Caco-2 (cell line): ENCODE measurements at regions not wholly inside any gene's neighbourhood (a gene's known extent, or its start where the extent isn't known, plus 50 kb on each side); places are given as distances from the start of the nearest gene placed in this dataset.

Experiments
- BruUV-seq: library from RNA; stranded (reverse); fragments of 400-500 nt; replicated peaks from 2 replicates; lab custom pipeline; 2021; lab: Mats Ljungman, UMichigan
- CTCF ChIA-PET: fragments of 300-600 bp; sonication (Branson Sonifier 250); formaldehyde crosslinking; loops from one replicate; lab custom pipeline; 2022; ENCODE audit warnings: antibody characterized with exemption; lab: Charles Lee
- POLR2A ChIA-PET: fragments of 300-600 bp; sonication (Branson Sonifier 250); formaldehyde crosslinking; loops from one replicate; lab custom pipeline; 2022; ENCODE audit warnings: antibody characterized with exemption; lab: Charles Lee
- DNase-seq, 2 experiments: peaks; one replicate each; pipeline versions ENCODE4 v3.0.0 to v3.0.0-alpha.2; 2020 to 2022
- H3K27me3 ChIP-seq: replicated peaks from 2 replicates; pipeline ENCODE4 v1.6.0; 2011; ENCODE audit warnings: low read length; ENCODE audit not compliant: control insufficient read depth, insufficient read depth
- H3K36me3 ChIP-seq: 2 replicates; pipeline ENCODE4 v1.5.1; 2011; ENCODE audit warnings: low read length; ENCODE audit not compliant: control insufficient read depth, insufficient read depth
- H3K4me1 ChIP-seq: fragments of 250-450 bp; sonication (Bioruptor Pico); 2 replicates; pipeline ENCODE4 v1.5.1; 2020; ENCODE audit warnings: mild to moderate bottlenecking
- H3K4me3 ChIP-seq: 2 replicates; pipeline ENCODE4 v1.5.1; 2011; ENCODE audit warnings: low read depth, mild to moderate bottlenecking, control low read depth, low read length
- H3K9me3 ChIP-seq: fragments of 250-450 bp; sonication (Bioruptor Pico); 2 replicates; pipeline ENCODE4 v1.5.1; 2020; ENCODE audit warnings: mild to moderate bottlenecking, moderate library complexity
- H3K27ac Mint-ChIP-seq: one replicate; pipeline ENCODE4 v1.8.0; 2022; ENCODE audit warnings: mixed read lengths; ENCODE audit not compliant: unreplicated experiment
- H3K27me3 Mint-ChIP-seq: one replicate; pipeline ENCODE4 v1.8.0; 2022; ENCODE audit warnings: mixed read lengths; ENCODE audit not compliant: insufficient read depth, unreplicated experiment
- H3K36me3 Mint-ChIP-seq: one replicate; pipeline ENCODE4 v1.8.0; 2022; ENCODE audit warnings: mild to moderate bottlenecking, mixed read lengths; ENCODE audit not compliant: insufficient read depth, unreplicated experiment
- H3K4me1 Mint-ChIP-seq: one replicate; pipeline ENCODE4 v1.8.0; 2022; ENCODE audit warnings: low read depth, mixed read lengths; ENCODE audit not compliant: unreplicated experiment
- H3K4me3 Mint-ChIP-seq: one replicate; pipeline ENCODE4 v1.8.0; 2022; ENCODE audit warnings: mild to moderate bottlenecking, moderate library complexity, mixed read lengths; ENCODE audit not compliant: unreplicated experiment
- H3K9me3 Mint-ChIP-seq: one replicate; pipeline ENCODE4 v1.8.0; 2022; ENCODE audit warnings: mixed read lengths; ENCODE audit not compliant: unreplicated experiment
- CTCF ChIP-seq, 2 experiments: fragments of 200-600 bp in 1 of 2; IDR thresholded peaks; 1 replicate in 1 of 2; 2 replicates in 1 of 2; pipeline versions ENCODE4 v1.5.1 to v1.8.0; 2011 to 2022; ENCODE audit warnings: antibody characterized with exemption in 1 of 2, control low read depth in 1 of 2, inconsistent platforms in 1 of 2, low read depth in 1 of 2, low read length in 1 of 2, mild to moderate bottlenecking in 1 of 2, moderate library complexity in 1 of 2; ENCODE audit not compliant: insufficient read depth in 1 of 2, severe bottlenecking in 1 of 2, unreplicated experiment in 1 of 2
- intact Hi-C: fragments of 100-400 bp; cut with micrococcal nuclease; formaldehyde crosslinking; loops from one replicate; pipeline ENCODE4 v1.10.0; 2022; ENCODE audit not compliant: unreplicated experiment

GRCh38 chr2:10223471-10223870 lies 79.2 kb upstream of the HPCAL1 start:
- Mint-ChIP-seq H3K9me3 (no peaks in the 10 kb centered on the region), H3K27ac (peak overlapping the region; percentile 19), H3K27me3 (no peaks in the 10 kb centered on the region), H3K4me1 (peaks cover 43% of the 10 kb centered on the region), H3K36me3 (no peaks in the 10 kb centered on the region), H3K4me3 (no peak overlapping the region)
- ChIA-PET CTCF (no interaction called here), POLR2A (no interaction called here)
- Histone ChIP-seq H3K4me1 (peaks cover 42% of the 10 kb centered on the region), H3K36me3 (no peaks in the 10 kb centered on the region), H3K4me3 (no peak overlapping the region), H3K9me3 (no peaks in the 10 kb centered on the region), H3K27me3 (no peaks in the 10 kb centered on the region)
- TF ChIP-seq CTCF (IDR thresholded peaks at IDR 0.05; ENCODE audit: insufficient read depth in 1 of 2, low read depth in 1 of 2, low read length in 1 of 2, severe bottlenecking in 1 of 2, unreplicated experiment in 1 of 2) = no peak
- intact Hi-C loops = loop anchor here (10.0 kb wide), 2 partner anchors 59 to 149 kb away; no protein-coding TSS in a partner anchor
- no TSS peak for BruUV-seq
- no peak for DNase-seq

- no peak for TF ChIP-seq CTCF (IDR thresholded peaks at IDR 0.05; ENCODE audit: insufficient read depth in 1 of 2, low read depth in 1 of 2, low read length in 1 of 2, severe bottlenecking in 1 of 2, unreplicated experiment in 1 of 2)
These were observed 78.6 kb upstream of the HPCAL1 start for GRCh38 chr2:10223932-10224720.

GRCh38 chr2:10224734-10225133 lies 78.0 kb upstream of the HPCAL1 start:
- ChIA-PET CTCF (interaction anchor here (0.6 to 1.6 kb wide), 4 partner anchors 15 to 210 kb away, joined by 3 to 9 read pairs (median 4); no protein-coding TSS in a partner anchor), POLR2A (no interaction called here)
- H3K4me1 Mint-ChIP-seq = peaks cover 54% of the 10 kb centered on the region
- peak overlapping the region; percentile 83 for H3K27ac Mint-ChIP-seq
- no peaks in the 10 kb centered on the region for H3K9me3 Mint-ChIP-seq
- Histone ChIP-seq H3K27me3 (no peaks in the 10 kb centered on the region), H3K36me3 (no peaks in the 10 kb centered on the region), H3K4me3 (no peak overlapping the region), H3K4me1 (peaks cover 54% of the 10 kb centered on the region), H3K9me3 (no peaks in the 10 kb centered on the region)
- no peak for TF ChIP-seq CTCF (IDR thresholded peaks at IDR 0.05; ENCODE audit: insufficient read depth in 1 of 2, low read depth in 1 of 2, low read length in 1 of 2, severe bottlenecking in 1 of 2, unreplicated experiment in 1 of 2)
- no peaks in the 10 kb centered on the region for H3K27me3 Mint-ChIP-seq
- intact Hi-C loops = loop anchor here (2.0 to 10.0 kb wide), 3 partner anchors 60 to 184 kb away; no protein-coding TSS in a partner anchor
- no peaks in the 10 kb centered on the region for H3K36me3 Mint-ChIP-seq
- DNase-seq = peak in 1 of 2 experiments; percentile 34
- no TSS peak for BruUV-seq
- H3K4me3 Mint-ChIP-seq = no peak overlapping the region

More at GRCh38 chr2:10223932-10224720, 78.6 kb upstream of the HPCAL1 start:
- H3K27me3 Mint-ChIP-seq = no peaks in the 10 kb centered on the region
- CTCF ChIA-PET = no interaction called here
- no peaks in the 10 kb centered on the region for H3K9me3 ChIP-seq
- peaks cover 48% of the 10 kb centered on the region for H3K4me1 ChIP-seq
- no peaks in the 10 kb centered on the region for H3K36me3 ChIP-seq
- intact Hi-C loops = loop anchor here (2.0 to 10.0 kb wide), 3 partner anchors 59 to 185 kb away; no protein-coding TSS in a partner anchor
- H3K27me3 ChIP-seq = no peaks in the 10 kb centered on the region
- DNase-seq = no peak
- BruUV-seq = no TSS peak
- no peaks in the 10 kb centered on the region for H3K9me3 Mint-ChIP-seq
- no peak overlapping the region for H3K4me3 ChIP-seq
- peaks cover 49% of the 10 kb centered on the region for H3K4me1 Mint-ChIP-seq
- POLR2A ChIA-PET = no interaction called here
- no peak overlapping the region for H3K4me3 Mint-ChIP-seq
- no peaks in the 10 kb centered on the region for H3K36me3 Mint-ChIP-seq
- H3K27ac Mint-ChIP-seq = peak overlapping the region; percentile 83
